T-helper 1 cell treated with Interleukin-12 subunit alpha and Interleukin-12 subunit beta and Interleukin-4 antibody, amounts not matched to agents 30 μg/mL and 1 μg/mL, for 36 hours (primary cell): ENCODE measurements at regions not wholly inside any gene's neighbourhood (a gene's known extent, or its start where the extent isn't known, plus 50 kb on each side); places are given as distances from the start of the nearest gene placed in this dataset.

Source experiments
- H3K27ac Mint-ChIP-seq: one replicate; pipeline ENCODE4 v1.8.0; 2021; ENCODE audit warnings: mild to moderate bottlenecking, mixed read lengths
- H3K27me3 Mint-ChIP-seq: one replicate; pipeline ENCODE4 v1.8.0; 2021; ENCODE audit warnings: low read depth, mixed read lengths
- H3K36me3 Mint-ChIP-seq: one replicate; pipeline ENCODE4 v1.8.0; 2021; ENCODE audit warnings: low read depth, mixed read lengths
- H3K4me1 Mint-ChIP-seq: one replicate; pipeline ENCODE4 v1.8.0; 2021; ENCODE audit warnings: low read depth, mixed read lengths
- H3K4me3 Mint-ChIP-seq: one replicate; pipeline ENCODE4 v1.8.0; 2021; ENCODE audit warnings: mild to moderate bottlenecking, moderate library complexity, mixed read lengths
- H3K9me3 Mint-ChIP-seq: one replicate; pipeline ENCODE4 v1.8.0; 2021; ENCODE audit warnings: mixed read lengths

DNA sequence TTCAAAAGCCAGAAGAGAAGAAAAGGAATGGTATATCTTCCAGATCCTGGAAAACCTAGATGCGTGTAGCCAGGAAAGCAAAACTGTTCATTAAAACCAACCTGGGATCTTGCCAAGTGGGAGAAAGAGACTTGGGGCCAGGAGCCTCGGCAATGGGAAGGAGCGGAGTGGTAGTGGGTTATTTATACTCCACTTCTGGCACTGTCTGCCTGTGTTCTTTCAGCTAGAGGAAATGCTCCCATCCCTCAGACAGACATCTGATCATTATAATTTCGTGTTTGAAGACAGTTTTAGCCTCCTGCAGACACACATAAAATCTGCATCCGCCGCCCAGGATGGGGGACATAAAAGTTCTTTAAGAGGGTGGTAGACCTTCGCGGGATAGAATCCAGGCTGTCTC lies 421.6 kb downstream of the RPS24 start:
- Mint-ChIP-seq H3K4me1 (no peaks in the 10 kb centered on the region), H3K27me3 (peaks cover under 1% of the 10 kb centered on the region), H3K27ac (no peak overlapping the region), H3K36me3 (no peaks in the 10 kb centered on the region), H3K4me3 (no peak overlapping the region), H3K9me3 (no peaks in the 10 kb centered on the region)

DNA sequence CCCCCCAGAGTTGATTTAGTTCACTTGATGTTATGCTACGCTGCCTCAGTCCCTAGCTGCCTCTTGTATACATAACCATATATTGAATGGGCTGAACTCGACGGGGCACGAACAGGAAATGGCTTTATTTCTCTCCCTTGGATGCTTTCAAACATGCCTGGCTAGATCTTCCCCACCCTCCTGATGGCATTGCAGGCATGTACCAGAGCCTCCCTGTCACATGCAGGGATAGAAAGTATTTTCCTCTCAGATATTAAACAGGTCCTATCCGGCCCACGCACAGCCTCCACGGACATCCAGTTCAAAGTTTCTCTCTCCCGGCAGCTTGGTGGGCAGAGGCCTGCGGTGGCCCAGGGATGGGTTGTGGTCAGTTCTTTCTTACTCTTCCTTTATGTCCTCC lies 422.1 kb downstream of the RPS24 start:
- Mint-ChIP-seq H3K36me3 (no peaks in the 10 kb centered on the region), H3K4me1 (no peaks in the 10 kb centered on the region), H3K9me3 (no peaks in the 10 kb centered on the region), H3K27me3 (peaks cover 3% of the 10 kb centered on the region), H3K27ac (no peak overlapping the region), H3K4me3 (no peak overlapping the region)

DNA sequence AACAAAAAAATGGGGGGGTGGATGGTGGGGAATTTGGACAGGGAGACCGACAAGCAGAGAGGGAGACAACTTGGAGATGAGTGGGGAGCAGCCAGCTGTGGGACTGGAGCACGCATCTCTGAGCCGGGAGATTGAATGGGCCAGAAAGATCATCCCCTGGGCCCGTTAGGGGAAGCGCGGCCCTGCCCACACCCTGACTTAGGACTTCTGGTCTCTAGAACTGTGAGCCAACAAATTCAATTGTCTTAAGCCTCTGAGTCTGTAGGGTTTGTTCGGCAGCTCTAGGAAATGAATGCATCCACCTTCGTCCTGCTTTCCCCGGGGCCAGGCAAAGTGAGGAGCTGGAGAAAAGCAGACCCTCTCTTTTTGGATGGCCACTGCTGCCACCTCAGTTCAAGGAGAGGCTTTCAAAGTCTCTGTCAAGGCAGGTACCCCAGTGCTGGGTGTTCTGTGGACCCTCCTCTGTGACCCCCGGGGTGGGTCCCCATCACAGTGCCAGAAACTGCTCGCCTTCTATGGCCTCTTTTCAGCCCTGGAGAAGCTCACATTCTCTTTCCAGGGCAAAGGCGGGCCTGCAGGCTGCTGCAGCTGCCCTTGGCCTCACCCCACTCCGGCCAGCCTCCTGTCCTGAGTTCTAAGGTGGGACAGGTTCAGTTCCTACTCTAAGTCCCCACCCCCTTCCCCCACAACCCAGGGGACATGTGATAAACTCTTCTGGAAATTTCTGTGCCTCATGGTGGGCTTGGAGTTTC lies 423.2 kb downstream of the RPS24 start:
- H3K4me1 Mint-ChIP-seq, result no peaks in the 10 kb centered on the region
- H3K27me3 Mint-ChIP-seq, result peaks cover 3% of the 10 kb centered on the region
- no peaks in the 10 kb centered on the region for H3K36me3 Mint-ChIP-seq
- no peak overlapping the region for H3K27ac Mint-ChIP-seq
- no peaks in the 10 kb centered on the region for H3K9me3 Mint-ChIP-seq
- no peak overlapping the region for H3K4me3 Mint-ChIP-seq

DNA sequence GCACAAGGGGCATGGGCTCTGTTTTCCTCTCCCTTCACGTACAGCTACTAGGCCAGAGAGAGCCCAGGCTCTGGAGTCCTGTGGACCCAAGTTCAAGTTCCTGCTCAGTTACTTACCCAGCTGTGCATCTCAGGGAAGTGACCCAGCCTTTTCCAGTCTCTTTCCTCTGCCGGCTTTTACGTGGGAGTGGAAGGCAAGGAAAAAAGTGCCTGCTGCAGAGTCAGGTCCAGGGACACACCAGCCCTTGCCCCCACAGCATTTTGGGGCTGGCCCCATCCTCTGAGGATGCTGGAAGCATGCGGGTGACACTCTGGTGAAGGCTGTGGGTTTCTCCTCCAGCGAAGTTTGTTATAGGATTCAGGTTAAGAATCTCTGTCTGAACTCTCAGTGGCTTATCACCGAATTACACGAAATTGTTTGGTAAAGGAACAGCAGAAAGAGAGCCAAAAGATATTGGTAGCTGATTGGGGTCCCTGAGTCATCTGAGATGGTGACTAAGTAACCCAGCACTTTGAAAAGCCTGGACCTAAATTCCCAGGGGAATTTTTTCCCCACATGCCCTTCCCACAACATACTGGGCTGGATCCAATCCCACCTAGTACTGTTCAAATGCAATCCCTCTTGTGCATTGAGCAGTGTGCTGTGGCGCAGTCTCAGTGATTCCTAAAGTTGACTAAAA lies 424.3 kb downstream of the RPS24 start:
- no peak overlapping the region for H3K27ac Mint-ChIP-seq
- H3K27me3 Mint-ChIP-seq, result peaks cover 3% of the 10 kb centered on the region
- no peaks in the 10 kb centered on the region for H3K4me1 Mint-ChIP-seq
- no peaks in the 10 kb centered on the region for H3K9me3 Mint-ChIP-seq
- no peak overlapping the region for H3K4me3 Mint-ChIP-seq
- no peaks in the 10 kb centered on the region for H3K36me3 Mint-ChIP-seq

DNA sequence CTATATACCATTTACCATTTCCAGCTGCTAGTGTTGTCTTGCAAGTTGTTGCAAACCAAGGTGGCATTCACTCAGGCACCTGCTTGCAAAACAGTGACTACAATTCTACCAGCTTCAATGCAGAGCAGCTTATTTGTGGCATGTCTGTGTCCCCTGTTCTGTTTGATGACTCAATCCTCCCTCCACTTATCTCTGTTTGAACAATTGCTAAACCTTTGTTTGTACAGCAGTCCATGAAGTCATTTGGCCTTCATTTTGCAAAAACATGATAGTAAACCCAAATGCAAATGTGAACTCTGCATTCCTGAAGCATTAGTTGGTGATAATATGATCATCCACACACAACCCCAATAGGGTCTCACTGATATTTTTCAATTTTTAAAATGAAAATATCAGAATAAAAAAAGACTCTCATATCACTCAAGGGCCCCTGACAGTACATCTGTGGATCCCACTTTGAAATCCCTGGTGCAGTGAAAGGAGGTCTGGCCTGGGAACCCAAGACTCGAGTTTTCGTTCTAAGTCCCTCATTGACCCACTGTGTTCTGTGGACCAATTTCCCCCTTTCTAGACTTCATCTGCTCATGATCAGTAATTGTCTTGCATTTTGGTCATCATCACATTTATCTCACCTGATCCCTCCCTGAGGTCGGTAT lies 425.4 kb downstream of the RPS24 start:
- H3K4me3 Mint-ChIP-seq, result no peak overlapping the region
- no peaks in the 10 kb centered on the region for H3K36me3 Mint-ChIP-seq
- H3K27me3 Mint-ChIP-seq, result peaks cover 3% of the 10 kb centered on the region
- no peak overlapping the region for H3K27ac Mint-ChIP-seq
- H3K4me1 Mint-ChIP-seq, result no peaks in the 10 kb centered on the region
- H3K9me3 Mint-ChIP-seq, result no peaks in the 10 kb centered on the region

DNA sequence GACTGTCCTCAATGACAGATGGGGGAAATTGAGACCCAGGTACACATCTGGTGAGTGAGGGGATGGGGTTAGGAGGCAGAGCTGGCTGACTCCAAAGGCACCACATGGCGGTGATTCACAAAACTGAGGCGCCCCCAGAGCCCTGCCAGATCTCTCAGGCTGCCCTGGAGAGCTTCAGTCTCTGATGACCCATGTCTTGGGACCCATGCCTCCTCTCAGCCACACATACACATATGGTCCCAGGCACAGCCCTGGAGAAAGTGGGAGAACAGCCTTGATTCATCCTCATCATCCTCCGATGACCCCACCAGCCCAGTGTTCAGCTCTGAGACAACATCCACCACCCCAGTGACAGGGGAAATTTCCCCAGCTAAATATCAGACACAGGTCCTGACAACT lies 426.0 kb downstream of the RPS24 start:
- Mint-ChIP-seq H3K27ac (no peak overlapping the region), H3K36me3 (no peaks in the 10 kb centered on the region), H3K27me3 (peaks cover 3% of the 10 kb centered on the region), H3K9me3 (no peaks in the 10 kb centered on the region), H3K4me1 (no peaks in the 10 kb centered on the region), H3K4me3 (no peak overlapping the region)

DNA sequence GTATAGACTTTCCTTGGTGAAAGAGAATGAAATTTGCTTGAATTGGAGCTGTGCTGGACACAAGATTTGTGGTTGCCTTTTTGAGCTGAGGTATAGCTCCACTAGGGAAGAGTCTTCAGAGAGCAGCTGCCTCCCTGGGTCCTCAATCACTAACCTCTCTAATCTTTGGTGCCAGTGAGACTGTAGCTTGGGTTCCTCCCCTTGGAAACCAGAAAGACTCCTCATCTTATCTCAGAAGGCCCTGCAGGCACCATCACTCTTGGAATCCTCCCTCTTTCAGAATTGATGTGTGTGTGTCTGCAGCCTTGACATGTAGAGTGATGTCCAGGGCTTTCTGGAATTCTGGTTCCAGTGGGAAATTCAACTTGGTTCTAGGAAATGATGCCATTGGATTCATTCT lies 426.5 kb downstream of the RPS24 start:
- no peaks in the 10 kb centered on the region for H3K4me1 Mint-ChIP-seq

DNA sequence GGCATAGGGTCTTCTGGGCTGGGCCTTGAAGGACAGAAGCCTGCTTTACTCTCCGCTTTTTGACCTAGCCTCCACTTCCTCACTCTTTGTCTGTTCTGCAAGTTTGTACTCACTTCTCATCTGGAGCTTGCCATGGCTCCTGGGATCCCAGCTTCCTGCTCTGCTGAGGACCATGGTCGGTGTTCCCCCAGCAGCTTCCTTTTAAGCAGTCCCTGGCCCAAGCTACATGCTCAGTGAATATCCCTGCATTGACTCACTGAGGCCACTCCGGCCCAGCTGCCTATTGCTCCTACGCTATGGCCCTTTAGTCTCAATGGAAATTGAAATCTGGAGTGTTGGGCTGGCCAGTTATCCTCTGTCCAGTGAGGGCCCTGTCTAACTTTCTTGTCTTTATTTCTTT lies 427.7 kb downstream of the RPS24 start:
- Mint-ChIP-seq H3K4me3 (no peak overlapping the region), H3K27ac (no peak overlapping the region), H3K9me3 (no peaks in the 10 kb centered on the region), H3K27me3 (peaks cover 3% of the 10 kb centered on the region), H3K4me1 (no peaks in the 10 kb centered on the region), H3K36me3 (no peaks in the 10 kb centered on the region)

More for the DNA sequence above, 426.5 kb downstream of the RPS24 start:
- Mint-ChIP-seq H3K27ac (no peak overlapping the region), H3K4me3 (no peak overlapping the region), H3K36me3 (no peaks in the 10 kb centered on the region), H3K9me3 (no peaks in the 10 kb centered on the region), H3K27me3 (peaks cover 3% of the 10 kb centered on the region)

DNA sequence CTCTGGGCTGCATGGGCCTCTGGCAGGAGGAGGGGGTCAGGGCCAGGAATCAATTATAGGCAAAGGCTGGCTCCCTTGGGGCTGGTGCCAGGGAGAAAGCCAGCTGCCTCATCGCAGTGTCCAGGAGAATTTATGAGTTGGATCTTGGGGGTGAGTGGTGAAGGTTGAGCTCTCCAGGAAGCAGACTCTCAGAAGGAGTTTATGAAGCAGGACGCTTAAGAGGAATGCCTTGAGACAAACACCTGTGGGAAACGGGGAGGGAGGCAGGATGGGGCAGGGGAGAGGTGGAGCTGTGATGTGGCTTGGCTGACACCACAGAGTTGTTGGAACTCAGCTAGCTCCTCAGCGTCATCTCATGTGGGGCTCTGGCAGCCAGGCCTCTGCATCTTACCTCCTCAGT lies 428.5 kb downstream of the RPS24 start:
- Mint-ChIP-seq H3K4me1 (no peaks in the 10 kb centered on the region), H3K9me3 (no peaks in the 10 kb centered on the region), H3K36me3 (no peaks in the 10 kb centered on the region), H3K4me3 (no peak overlapping the region), H3K27ac (no peak overlapping the region), H3K27me3 (peaks cover 3% of the 10 kb centered on the region)

DNA sequence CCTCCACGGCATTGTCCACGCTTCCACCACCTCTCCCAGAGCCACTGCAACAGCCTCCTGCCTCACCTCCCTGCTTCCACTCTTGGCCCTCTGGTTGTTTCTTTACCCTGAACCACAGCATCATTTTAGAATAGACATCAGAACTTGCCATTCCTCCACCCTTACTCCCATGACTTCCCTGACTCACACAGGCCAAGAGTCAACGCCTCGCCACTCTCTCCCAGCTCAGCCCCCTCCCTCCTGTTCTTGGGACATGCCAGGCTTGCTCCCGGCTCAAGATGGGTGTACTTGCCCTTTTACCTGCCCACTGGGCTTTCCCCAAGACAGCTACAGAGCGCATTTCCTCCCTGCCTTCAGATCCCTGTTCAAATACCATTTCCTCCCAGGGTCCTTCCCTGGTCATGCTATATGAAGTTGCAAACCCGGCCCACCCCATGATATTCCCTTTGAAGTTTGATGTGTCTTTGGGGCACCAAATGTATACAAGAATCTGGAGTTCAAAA lies 429.1 kb downstream of the RPS24 start:
- H3K36me3 Mint-ChIP-seq, result no peaks in the 10 kb centered on the region
- no peaks in the 10 kb centered on the region for H3K4me1 Mint-ChIP-seq
- H3K4me3 Mint-ChIP-seq, result no peak overlapping the region
- H3K9me3 Mint-ChIP-seq, result no peaks in the 10 kb centered on the region
- H3K27ac Mint-ChIP-seq, result no peak overlapping the region
- H3K27me3 Mint-ChIP-seq, result peaks cover 3% of the 10 kb centered on the region

DNA sequence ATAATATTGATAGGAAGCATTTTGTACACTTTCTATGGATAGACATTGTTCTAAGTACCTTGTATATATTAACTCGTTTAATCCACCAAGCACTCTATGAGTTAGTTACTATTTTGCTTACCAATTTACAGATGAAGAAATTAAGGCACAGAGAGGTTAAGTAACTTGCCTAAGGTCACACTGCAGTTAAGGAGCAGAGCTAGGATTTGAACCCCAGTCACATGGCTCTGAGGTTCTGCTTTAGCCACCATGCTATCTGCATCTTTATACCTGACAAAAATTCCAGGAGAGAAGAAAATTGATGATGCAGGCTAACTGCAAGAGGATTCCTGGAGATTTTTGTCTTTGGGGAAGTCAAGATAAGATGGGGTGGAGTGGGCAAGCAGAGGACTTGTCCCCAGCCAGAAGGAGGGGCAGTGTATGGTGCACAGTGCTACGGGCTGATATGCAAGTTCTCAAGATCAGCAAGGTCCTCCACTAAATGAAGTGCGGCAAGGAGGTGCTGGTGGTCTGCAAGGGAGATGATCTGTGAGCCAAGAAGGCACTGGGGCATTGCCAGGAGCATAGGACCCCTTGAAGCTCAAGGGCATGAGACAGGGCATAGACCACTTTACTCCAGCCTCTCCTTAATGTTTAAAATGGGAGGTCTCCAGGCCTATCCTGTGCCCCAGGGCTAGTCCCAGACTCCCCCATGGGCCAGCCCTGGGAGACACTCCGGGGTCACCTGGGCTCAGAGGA lies 430.6 kb downstream of the RPS24 start:
- H3K4me3 Mint-ChIP-seq, result no peak overlapping the region
- no peaks in the 10 kb centered on the region for H3K9me3 Mint-ChIP-seq
- H3K27ac Mint-ChIP-seq, result no peak overlapping the region
- H3K36me3 Mint-ChIP-seq, result no peaks in the 10 kb centered on the region
- H3K4me1 Mint-ChIP-seq, result no peaks in the 10 kb centered on the region
- peaks cover 3% of the 10 kb centered on the region for H3K27me3 Mint-ChIP-seq

DNA sequence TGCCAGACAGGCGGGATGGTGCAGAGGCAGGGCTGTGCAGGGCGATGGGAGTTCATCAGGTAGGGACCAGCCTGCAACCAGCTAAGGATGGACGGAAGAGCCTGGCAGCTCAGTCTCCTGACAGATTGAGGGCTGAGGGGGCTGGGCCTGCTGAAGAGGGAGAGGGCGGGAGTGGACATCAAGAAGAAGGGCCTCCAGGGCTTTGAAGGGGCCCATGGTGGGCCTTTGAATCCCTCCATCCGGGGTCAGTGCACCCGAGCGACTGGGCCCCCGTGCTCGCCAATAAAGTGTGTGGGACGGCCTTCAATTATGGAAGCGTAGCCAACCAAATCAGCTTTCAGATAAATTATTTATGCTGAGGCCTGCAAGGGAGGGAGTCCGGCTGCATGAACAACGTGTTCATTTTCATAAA lies 431.2 kb downstream of the RPS24 start:
- Mint-ChIP-seq H3K36me3 (no peaks in the 10 kb centered on the region), H3K4me3 (no peak overlapping the region), H3K9me3 (no peaks in the 10 kb centered on the region), H3K27me3 (peaks cover 3% of the 10 kb centered on the region), H3K27ac (no peak overlapping the region), H3K4me1 (no peaks in the 10 kb centered on the region)

DNA sequence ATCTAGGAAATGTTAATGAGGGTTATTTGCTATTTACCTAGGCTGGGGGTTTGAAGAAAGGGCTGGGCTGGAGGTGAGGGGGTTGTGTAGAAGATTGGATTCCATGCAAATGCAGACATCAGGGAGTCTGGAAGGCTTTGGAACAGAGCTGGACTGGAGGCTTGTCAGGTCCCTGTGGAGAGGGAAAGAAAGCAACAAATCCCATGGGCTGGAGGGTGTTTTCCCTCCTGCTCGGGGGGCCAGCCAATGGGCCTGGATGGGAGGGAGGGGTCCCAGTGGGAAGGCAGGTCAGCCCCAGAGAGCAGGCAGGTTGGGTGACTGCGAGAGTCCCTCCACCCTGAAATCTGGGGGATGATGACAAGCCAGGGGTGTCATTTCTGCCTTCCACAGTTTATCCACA lies 431.8 kb downstream of the RPS24 start:
- Mint-ChIP-seq H3K9me3 (no peaks in the 10 kb centered on the region), H3K4me1 (no peaks in the 10 kb centered on the region), H3K27me3 (peaks cover 1% of the 10 kb centered on the region), H3K27ac (no peak overlapping the region), H3K4me3 (no peak overlapping the region), H3K36me3 (no peaks in the 10 kb centered on the region)

DNA sequence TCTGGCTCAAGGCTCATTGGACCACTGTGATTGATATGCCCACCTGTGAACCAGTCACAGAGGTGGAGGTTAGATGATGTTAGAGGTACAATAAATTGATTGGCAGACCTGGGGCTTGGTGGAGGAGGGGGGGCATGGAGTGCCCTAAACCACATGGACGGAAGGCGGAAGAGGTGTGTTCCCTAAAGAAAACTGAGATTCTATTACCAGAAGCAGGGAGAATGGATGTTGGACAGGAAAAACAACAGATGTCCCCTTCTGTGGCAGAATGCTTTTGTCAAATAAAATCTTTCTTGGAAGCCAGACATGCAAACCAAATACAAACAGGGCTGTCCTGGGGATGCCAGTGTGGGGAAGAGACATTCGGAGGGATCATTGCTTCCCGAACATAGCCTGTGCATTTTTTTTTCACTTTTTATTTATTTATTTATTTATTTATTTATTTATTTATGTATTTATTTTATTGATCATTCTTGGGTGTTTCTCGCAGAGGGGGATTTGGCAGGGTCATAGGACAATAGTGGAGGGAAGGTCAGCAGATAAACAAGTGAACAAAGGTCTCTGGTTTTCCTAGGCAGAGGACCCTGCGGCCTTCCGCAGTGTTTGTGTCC lies 433.9 kb downstream of the RPS24 start:
- no peaks in the 10 kb centered on the region for H3K4me1 Mint-ChIP-seq
- H3K9me3 Mint-ChIP-seq, result no peaks in the 10 kb centered on the region
- no peak overlapping the region for H3K27ac Mint-ChIP-seq
- no peaks in the 10 kb centered on the region for H3K36me3 Mint-ChIP-seq
- H3K4me3 Mint-ChIP-seq, result no peak overlapping the region
- no peaks in the 10 kb centered on the region for H3K27me3 Mint-ChIP-seq
